ENCODE measurements at regions not wholly inside any gene's neighbourhood (a gene's known extent, or its start where the extent isn't known, plus 50 kb on each side); places are given as distances from the start of the nearest gene placed in this dataset.

DNA sequence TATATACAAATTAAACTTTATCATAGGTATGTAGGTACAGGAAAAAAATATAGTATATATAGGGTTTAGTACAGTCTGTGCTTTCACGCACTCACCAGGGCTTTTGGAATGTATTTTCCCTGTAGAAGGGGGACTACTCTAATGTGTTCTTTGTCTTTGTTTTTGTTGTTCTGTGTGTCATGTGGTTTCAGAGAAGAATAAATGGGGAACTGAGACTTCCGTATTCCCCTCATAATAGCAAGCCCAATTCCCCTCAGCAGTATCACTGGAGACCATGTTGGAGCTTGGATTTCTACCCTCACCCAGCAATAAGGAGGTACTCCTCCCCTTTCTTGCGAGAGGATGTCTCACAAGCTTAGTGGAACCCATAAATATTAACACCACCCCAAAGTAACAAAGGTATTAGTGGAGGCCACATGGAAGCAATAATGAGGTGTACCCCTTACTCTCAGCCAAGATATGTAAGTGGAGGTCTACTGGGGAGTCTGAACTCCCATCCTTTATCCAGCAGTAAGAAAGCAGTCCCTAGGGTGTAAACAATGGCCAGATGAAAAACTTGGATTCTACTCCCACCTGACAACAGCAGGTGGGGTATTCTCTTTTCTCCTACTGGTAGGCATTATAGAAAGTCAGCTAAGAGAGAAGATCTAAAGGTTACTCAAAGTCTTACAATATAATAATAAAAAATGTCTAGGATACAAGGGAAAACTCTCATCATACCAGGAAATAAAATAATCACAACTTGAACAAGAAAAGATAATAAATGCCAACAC, 805.4 kb upstream of the GALNTL6 start:
- no peak for TF ChIP-seq YY1 (IDR thresholded peaks at IDR 0.05; ENCODE audit: insufficient read depth, insufficient read length)
- no peak for TF ChIP-seq SUZ12 (IDR thresholded peaks at IDR 0.05; ENCODE audit: extremely low read depth, insufficient read depth, insufficient read length)
- TF ChIP-seq ZNF274 (IDR thresholded peaks at IDR 0.05; ENCODE audit: low read depth, low read length), result no peak

All from NT2/D1 (cell line).